ENCODE measurements at regions not wholly inside any gene's neighbourhood (a gene's known extent, or its start where the extent isn't known, plus 50 kb on each side); places are given as distances from the start of the nearest gene placed in this dataset.

DNA sequence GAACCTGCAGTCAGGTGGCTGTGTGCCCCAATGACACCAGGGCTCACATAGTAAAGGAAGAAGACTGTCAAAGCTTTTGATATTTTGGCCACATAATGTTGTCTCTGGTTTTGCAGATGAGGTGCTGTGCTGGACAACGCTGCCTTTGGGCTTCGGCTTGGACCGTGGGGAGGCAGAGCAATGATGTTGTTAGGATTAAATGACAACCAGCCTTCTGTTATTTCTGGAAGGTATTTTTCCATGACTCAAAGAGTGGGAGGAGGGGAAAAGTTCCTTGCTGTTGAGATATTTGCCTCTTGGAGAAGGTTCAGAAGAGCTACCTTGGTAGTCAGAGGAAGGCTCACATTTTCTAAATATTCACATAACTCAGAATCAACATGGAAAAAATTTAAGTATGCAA, 187.3 kb upstream of the GALNT2 start:
- no peaks in the 10 kb centered on the region for H3K79me1 ChIP-seq (replicated peaks; ENCODE audit: low read length, poor library complexity, severe bottlenecking)
- 79% methylated on average over 3 of the region's 3 CpGs for WGBS

GRCh38 chr1:229880271-229881170, 186.5 kb upstream of the GALNT2 start:
- Histone ChIP-seq H3K14ac (ENCODE audit: low read length in 2 of 2) (no peak overlapping the region), H2BK12ac (ENCODE audit: low read length in 2 of 2) (no peak overlapping the region), H3K9ac (ENCODE audit: low read length) (no peak overlapping the region), H3K23ac (ENCODE audit: low read length in 2 of 2) (no peak overlapping the region), H3K27ac (ENCODE audit: low read length, poor library complexity, severe bottlenecking) (no peak overlapping the region), H2AFZ (ENCODE audit: low read depth, low read length) (no peak overlapping the region), H4K91ac (ENCODE audit: low read length) (no peak overlapping the region), H3K9me3 (ENCODE audit: control insufficient read depth, low read length) (no peaks in the 10 kb centered on the region), H3K4ac (ENCODE audit: low read depth in 1 of 2, low read length in 2 of 2) (no peak overlapping the region), H4K8ac (ENCODE audit: low read length) (no peak overlapping the region), H2BK120ac (ENCODE audit: low read depth, low read length) (no peak overlapping the region), H3K4me3 (ENCODE audit: insufficient read depth in 1 of 2, low read depth in 1 of 2, low read length in 2 of 2) (no peak overlapping the region), H3K27me3 (ENCODE audit: control insufficient read depth in 1 of 2, insufficient read depth in 1 of 2, low read length in 2 of 2) (peaks cover 31 to 42% of the 10 kb centered on the region in 2 experiments), H2BK15ac (ENCODE audit: low read depth, poor library complexity, severe bottlenecking) (no peak overlapping the region), H3K18ac (ENCODE audit: low read depth in 1 of 2, low read length in 2 of 2) (no peak overlapping the region), H2BK5ac (ENCODE audit: low read depth, low read length, poor library complexity, severe bottlenecking) (no peak overlapping the region), H3K36me3 (ENCODE audit: control insufficient read depth in 1 of 2, insufficient read depth in 2 of 2, low read depth in 1 of 2, low read length in 2 of 2) (no peaks in the 10 kb centered on the region), H3K4me1 (ENCODE audit: control insufficient read depth, insufficient read depth, low read depth, low read length) (peaks cover 8% of the 10 kb centered on the region), H3K79me1 (replicated peaks; ENCODE audit: low read length, poor library complexity, severe bottlenecking) (no peaks in the 10 kb centered on the region), H3K4me2 (ENCODE audit: low read length, poor library complexity, severe bottlenecking) (no peak overlapping the region), H2AK5ac (ENCODE audit: low read length, severe bottlenecking) (no peak overlapping the region)
- 83% methylated on average over 13 of the region's 15 CpGs for WGBS
- DNase-seq, result no peak

More for the DNA sequence above, 187.3 kb upstream of the GALNT2 start:
- no peak overlapping the region for H2AFZ ChIP-seq (ENCODE audit: low read depth, low read length)
- no peaks in the 10 kb centered on the region for H3K36me3 ChIP-seq (ENCODE audit: control insufficient read depth in 1 of 2, insufficient read depth in 2 of 2, low read depth in 1 of 2, low read length in 2 of 2)
- H2BK120ac ChIP-seq (ENCODE audit: low read depth, low read length), result no peak overlapping the region
- H3K4me3 ChIP-seq (ENCODE audit: insufficient read depth in 1 of 2, low read depth in 1 of 2, low read length in 2 of 2), result no peak overlapping the region
- no peak overlapping the region for H3K4me2 ChIP-seq (ENCODE audit: low read length, poor library complexity, severe bottlenecking)
- H2AK5ac ChIP-seq (ENCODE audit: low read length, severe bottlenecking), result no peak overlapping the region
- H3K18ac ChIP-seq (ENCODE audit: low read depth in 1 of 2, low read length in 2 of 2), result no peak overlapping the region
- H2BK12ac ChIP-seq (ENCODE audit: low read length in 2 of 2), result no peak overlapping the region
- H3K14ac ChIP-seq (ENCODE audit: low read length in 2 of 2), result no peak overlapping the region
- H3K23ac ChIP-seq (ENCODE audit: low read length in 2 of 2), result no peak overlapping the region
- no peak overlapping the region for H4K8ac ChIP-seq (ENCODE audit: low read length)
- no peak overlapping the region for H4K91ac ChIP-seq (ENCODE audit: low read length)
- H3K4ac ChIP-seq (ENCODE audit: low read depth in 1 of 2, low read length in 2 of 2), result no peak overlapping the region
- no peak overlapping the region for H2BK5ac ChIP-seq (ENCODE audit: low read depth, low read length, poor library complexity, severe bottlenecking)
- H3K9me3 ChIP-seq (ENCODE audit: control insufficient read depth, low read length), result no peaks in the 10 kb centered on the region
- peaks cover 8% of the 10 kb centered on the region for H3K4me1 ChIP-seq (ENCODE audit: control insufficient read depth, insufficient read depth, low read depth, low read length)
- no peak overlapping the region for H3K27ac ChIP-seq (ENCODE audit: low read length, poor library complexity, severe bottlenecking)
- DNase-seq, result no peak
- H2BK15ac ChIP-seq (ENCODE audit: low read depth, poor library complexity, severe bottlenecking), result no peak overlapping the region
- peaks cover 30 to 42% of the 10 kb centered on the region in 2 experiments for H3K27me3 ChIP-seq (ENCODE audit: control insufficient read depth in 1 of 2, insufficient read depth in 1 of 2, low read length in 2 of 2)
- H3K9ac ChIP-seq (ENCODE audit: low read length), result no peak overlapping the region

DNA sequence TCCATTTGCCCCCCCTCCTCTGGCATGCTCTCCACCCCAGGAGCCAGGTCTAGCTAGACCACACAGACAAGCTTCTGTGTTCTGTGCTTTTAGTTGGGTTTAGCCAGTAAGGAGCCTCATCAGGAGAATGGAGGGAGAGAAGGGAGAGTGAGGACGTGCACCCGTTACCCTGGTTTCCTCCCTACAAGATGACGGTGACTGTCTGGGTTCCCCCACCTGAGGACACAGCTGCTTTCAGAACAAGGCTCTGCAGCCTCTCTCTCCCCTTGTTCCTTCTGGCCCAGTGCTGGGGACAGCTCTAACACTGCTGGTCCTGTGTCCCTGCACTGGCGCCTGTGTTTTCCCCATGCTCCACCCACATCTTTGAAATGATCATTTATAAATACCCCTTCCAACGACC, 184.4 kb upstream of the GALNT2 start:
- H2AFZ ChIP-seq (ENCODE audit: low read depth, low read length), result no peak overlapping the region
- peaks cover 10% of the 10 kb centered on the region for H3K4me1 ChIP-seq (ENCODE audit: control insufficient read depth, insufficient read depth, low read depth, low read length)
- H3K79me1 ChIP-seq (replicated peaks; ENCODE audit: low read length, poor library complexity, severe bottlenecking), result no peaks in the 10 kb centered on the region
- H4K91ac ChIP-seq (ENCODE audit: low read length), result no peak overlapping the region
- no peaks in the 10 kb centered on the region for H3K9me3 ChIP-seq (ENCODE audit: control insufficient read depth, low read length)
- no peak overlapping the region for H3K14ac ChIP-seq (ENCODE audit: low read length in 2 of 2)
- no peak overlapping the region for H3K4me2 ChIP-seq (ENCODE audit: low read length, poor library complexity, severe bottlenecking)
- DNase-seq, result no peak
- no peak overlapping the region for H3K9ac ChIP-seq (ENCODE audit: low read length)
- WGBS, result 76% methylated on average over 5 of the region's 5 CpGs
- no peak overlapping the region for H2BK15ac ChIP-seq (ENCODE audit: low read depth, poor library complexity, severe bottlenecking)
- peaks cover 42 to 51% of the 10 kb centered on the region in 2 experiments for H3K27me3 ChIP-seq (ENCODE audit: control insufficient read depth in 1 of 2, insufficient read depth in 1 of 2, low read length in 2 of 2)
- H4K8ac ChIP-seq (ENCODE audit: low read length), result no peak overlapping the region
- no peak overlapping the region for H2BK120ac ChIP-seq (ENCODE audit: low read depth, low read length)
- H3K4ac ChIP-seq (ENCODE audit: low read depth in 1 of 2, low read length in 2 of 2), result no peak overlapping the region
- H2BK12ac ChIP-seq (ENCODE audit: low read length in 2 of 2), result no peak overlapping the region
- H3K27ac ChIP-seq (ENCODE audit: low read length, poor library complexity, severe bottlenecking), result no peak overlapping the region
- no peak overlapping the region for H3K23ac ChIP-seq (ENCODE audit: low read length in 2 of 2)
- H2AK5ac ChIP-seq (ENCODE audit: low read length, severe bottlenecking), result no peak overlapping the region
- H3K4me3 ChIP-seq (ENCODE audit: insufficient read depth in 1 of 2, low read depth in 1 of 2, low read length in 2 of 2), result no peak overlapping the region
- H3K18ac ChIP-seq (ENCODE audit: low read depth in 1 of 2, low read length in 2 of 2), result no peak overlapping the region
- no peaks in the 10 kb centered on the region for H3K36me3 ChIP-seq (ENCODE audit: control insufficient read depth in 1 of 2, insufficient read depth in 2 of 2, low read depth in 1 of 2, low read length in 2 of 2)
- H2BK5ac ChIP-seq (ENCODE audit: low read depth, low read length, poor library complexity, severe bottlenecking), result no peak overlapping the region

DNA sequence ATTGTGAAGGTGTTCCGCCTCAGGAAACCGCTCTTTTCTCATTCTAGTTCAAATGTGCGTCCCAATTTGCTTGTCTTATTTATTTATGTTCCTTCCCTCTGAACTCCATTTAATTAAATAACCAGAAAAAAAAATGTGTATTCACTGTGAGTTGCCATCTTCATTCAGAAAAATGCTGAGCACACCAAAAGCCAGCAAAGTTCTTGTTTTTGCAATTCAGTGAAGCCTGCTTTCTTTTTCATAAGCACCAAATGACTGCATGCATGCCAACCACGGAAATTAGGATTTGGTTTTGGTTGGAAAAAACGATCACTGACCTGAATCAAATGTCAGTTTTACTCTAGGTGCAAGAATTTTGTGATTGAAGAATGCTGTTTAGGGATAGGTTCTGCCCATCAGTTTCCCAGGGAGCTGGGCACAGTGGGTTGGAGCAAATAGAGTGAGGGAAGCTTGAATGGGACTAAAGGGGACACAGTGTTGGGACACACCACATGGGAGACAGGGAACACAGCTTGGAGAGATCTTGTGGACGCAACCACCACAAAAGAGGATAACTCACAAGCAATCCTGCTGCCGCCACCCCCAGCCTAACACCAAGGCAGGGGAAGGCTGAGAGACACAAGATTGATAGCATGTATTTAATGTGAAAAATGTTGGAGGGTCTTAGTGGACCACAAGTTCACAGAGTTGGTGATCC, 183.4 kb upstream of the GALNT2 start:
- Histone ChIP-seq H3K36me3 (ENCODE audit: control insufficient read depth in 1 of 2, insufficient read depth in 2 of 2, low read depth in 1 of 2, low read length in 2 of 2) (no peaks in the 10 kb centered on the region), H3K18ac (ENCODE audit: low read depth in 1 of 2, low read length in 2 of 2) (no peak overlapping the region), H3K9ac (ENCODE audit: low read length) (no peak overlapping the region), H2AFZ (ENCODE audit: low read depth, low read length) (no peak overlapping the region), H3K79me1 (replicated peaks; ENCODE audit: low read length, poor library complexity, severe bottlenecking) (no peaks in the 10 kb centered on the region), H3K27ac (ENCODE audit: low read length, poor library complexity, severe bottlenecking) (no peak overlapping the region), H3K4me1 (ENCODE audit: control insufficient read depth, insufficient read depth, low read depth, low read length) (peaks cover 10% of the 10 kb centered on the region), H2AK5ac (ENCODE audit: low read length, severe bottlenecking) (no peak overlapping the region), H3K4ac (ENCODE audit: low read depth in 1 of 2, low read length in 2 of 2) (no peak overlapping the region), H3K14ac (ENCODE audit: low read length in 2 of 2) (no peak overlapping the region), H4K8ac (ENCODE audit: low read length) (no peak overlapping the region), H2BK15ac (ENCODE audit: low read depth, poor library complexity, severe bottlenecking) (no peak overlapping the region), H2BK120ac (ENCODE audit: low read depth, low read length) (no peak overlapping the region), H3K9me3 (ENCODE audit: control insufficient read depth, low read length) (no peaks in the 10 kb centered on the region), H3K27me3 (ENCODE audit: control insufficient read depth in 1 of 2, insufficient read depth in 1 of 2, low read length in 2 of 2) (peaks cover 36 to 43% of the 10 kb centered on the region in 2 experiments), H4K91ac (ENCODE audit: low read length) (no peak overlapping the region), H3K23ac (ENCODE audit: low read length in 2 of 2) (no peak overlapping the region), H2BK12ac (ENCODE audit: low read length in 2 of 2) (no peak overlapping the region), H3K4me3 (ENCODE audit: insufficient read depth in 1 of 2, low read depth in 1 of 2, low read length in 2 of 2) (no peak overlapping the region), H2BK5ac (ENCODE audit: low read depth, low read length, poor library complexity, severe bottlenecking) (no peak overlapping the region), H3K4me2 (ENCODE audit: low read length, poor library complexity, severe bottlenecking) (no peak overlapping the region)
- DNase-seq, result no peak
- 75% methylated on average over 7 of the region's 7 CpGs for WGBS

All from mesenchymal stem cell (in vitro differentiated cells and primary cell).